Endothelial cell of umbilical vein (primary cell): ENCODE measurements at regions not wholly inside any gene's neighbourhood (a gene's known extent, or its start where the extent isn't known, plus 50 kb on each side); places are given as distances from the start of the nearest gene placed in this dataset.

Source experiments
- POLR2A ChIP-seq: IDR thresholded peaks from 2 replicates; pipeline ENCODE4 v1.6.1; 2012; ENCODE audit warnings: low read depth, mild to moderate bottlenecking, control low read depth, low read length
- TF ChIP-seq, protein P1 (sequence below), 2 donors: IDR thresholded peaks; 1 replicate in 1 of 2; 2 replicates in 1 of 2; pipeline ENCODE4 v1.5.1; 2011; ENCODE audit warnings: low read length in 2 of 2, mild to moderate bottlenecking in 2 of 2, moderate library complexity in 2 of 2, control low read depth in 1 of 2, inconsistent platforms in 1 of 2, low read depth in 1 of 2; ENCODE audit not compliant: insufficient read depth in 1 of 2; ENCODE audit errors: extremely low read depth in 1 of 2

- TF ChIP-seq, protein P1, sequence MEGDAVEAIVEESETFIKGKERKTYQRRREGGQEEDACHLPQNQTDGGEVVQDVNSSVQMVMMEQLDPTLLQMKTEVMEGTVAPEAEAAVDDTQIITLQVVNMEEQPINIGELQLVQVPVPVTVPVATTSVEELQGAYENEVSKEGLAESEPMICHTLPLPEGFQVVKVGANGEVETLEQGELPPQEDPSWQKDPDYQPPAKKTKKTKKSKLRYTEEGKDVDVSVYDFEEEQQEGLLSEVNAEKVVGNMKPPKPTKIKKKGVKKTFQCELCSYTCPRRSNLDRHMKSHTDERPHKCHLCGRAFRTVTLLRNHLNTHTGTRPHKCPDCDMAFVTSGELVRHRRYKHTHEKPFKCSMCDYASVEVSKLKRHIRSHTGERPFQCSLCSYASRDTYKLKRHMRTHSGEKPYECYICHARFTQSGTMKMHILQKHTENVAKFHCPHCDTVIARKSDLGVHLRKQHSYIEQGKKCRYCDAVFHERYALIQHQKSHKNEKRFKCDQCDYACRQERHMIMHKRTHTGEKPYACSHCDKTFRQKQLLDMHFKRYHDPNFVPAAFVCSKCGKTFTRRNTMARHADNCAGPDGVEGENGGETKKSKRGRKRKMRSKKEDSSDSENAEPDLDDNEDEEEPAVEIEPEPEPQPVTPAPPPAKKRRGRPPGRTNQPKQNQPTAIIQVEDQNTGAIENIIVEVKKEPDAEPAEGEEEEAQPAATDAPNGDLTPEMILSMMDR (IDR thresholded peaks at IDR 0.05; ENCODE audit: extremely low read depth in 1 of 2, insufficient read depth in 1 of 2, low read depth in 1 of 2, low read length in 2 of 2), result no peak
- TF ChIP-seq POLR2A, result no peak
Measured at GRCh38 chr3:28586325-28586724, 237.7 kb upstream of the AZI2 start.
